SK-N-SH treated with all-trans-retinoic acid at 6 μM for 48 hours (cell line): ENCODE measurements at regions not wholly inside any gene's neighbourhood (a gene's known extent, or its start where the extent isn't known, plus 50 kb on each side); places are given as distances from the start of the nearest gene placed in this dataset.

ENCODE experiments used
- BACH2 ChIP-seq: fragments of 250-450 bp; sonication (Bioruptor Pico); IDR thresholded peaks from 2 replicates; pipeline ENCODE4 v1.9.0; 2021; ENCODE audit warnings: mild to moderate bottlenecking, borderline replicate concordance
- CSRNP3 ChIP-seq: fragments of 250-450 bp; sonication (Bioruptor Pico); IDR thresholded peaks from 2 replicates; pipeline ENCODE4 v1.5.1; 2021; ENCODE audit warnings: mild to moderate bottlenecking, moderate library complexity
- ESRRG ChIP-seq: fragments of 250-450 bp; sonication (Bioruptor Pico); IDR thresholded peaks from 2 replicates; pipeline ENCODE4 v1.6.1; 2021; ENCODE audit warnings: mild to moderate bottlenecking
- GLIS3 ChIP-seq: fragments of 250-450 bp; sonication (Bioruptor Pico); IDR thresholded peaks from 2 replicates; pipeline ENCODE4 v1.5.0; 2020; ENCODE audit warnings: mild to moderate bottlenecking, moderate library complexity
- OSR1 ChIP-seq: fragments of 250-450 bp; sonication (Bioruptor Pico); IDR thresholded peaks from 2 replicates; pipeline ENCODE4 v1.8.0; 2022; ENCODE audit warnings: moderate library complexity, mild to moderate bottlenecking, inconsistent platforms
- PPARA ChIP-seq: fragments of 250-450 bp; sonication (Bioruptor Pico); IDR thresholded peaks from 2 replicates; pipeline ENCODE4 v1.5.0; 2020; ENCODE audit warnings: mild to moderate bottlenecking, borderline replicate concordance
- SNAI2 ChIP-seq: fragments of 250-450 bp; sonication (Bioruptor Pico); IDR thresholded peaks from 2 replicates; pipeline ENCODE4 v1.5.0; 2020; ENCODE audit warnings: mild to moderate bottlenecking, moderate library complexity
- TOX ChIP-seq: fragments of 250-450 bp; sonication (Bioruptor Pico); IDR thresholded peaks from 2 replicates; pipeline ENCODE4 v1.8.0; 2021; ENCODE audit warnings: mild to moderate bottlenecking, moderate library complexity, borderline replicate concordance
- TSHZ2 ChIP-seq: fragments of 250-450 bp; sonication (Bioruptor Pico); IDR thresholded peaks from 2 replicates; pipeline ENCODE4 v1.5.0; 2020; ENCODE audit warnings: mild to moderate bottlenecking, moderate library complexity
- ZFP3 ChIP-seq: fragments of 250-450 bp; sonication (Bioruptor Pico); IDR thresholded peaks from 2 replicates; pipeline ENCODE4 v1.5.0; 2020; ENCODE audit warnings: mild to moderate bottlenecking, moderate library complexity
- ZNF565 ChIP-seq: fragments of 450-650 bp; formaldehyde crosslinking; conservative IDR thresholded peaks from 2 replicates; pipeline ENCODE4 v1.5.0; 2020; ENCODE audit warnings: low read depth, mild to moderate bottlenecking, moderate library complexity
- TF ChIP-seq, protein P1 (sequence below): fragments of 250-450 bp; sonication (Bioruptor Pico); IDR thresholded peaks from 2 replicates; pipeline ENCODE4 v1.5.1; 2020; ENCODE audit warnings: low read depth, mild to moderate bottlenecking, moderate library complexity
- TF ChIP-seq, protein P2 (sequence below): fragments of 250-450 bp; sonication (Bioruptor Pico); IDR thresholded peaks from 2 replicates; pipeline ENCODE4 v1.8.0; 2020; ENCODE audit warnings: mild to moderate bottlenecking, moderate library complexity, borderline replicate concordance

- TF ChIP-seq TSHZ2 (CRISPR knock-in tag), result no peak
- TF ChIP-seq OSR1 (CRISPR knock-in tag), result no peak
- no peak for TF ChIP-seq PPARA
- no peak for TF ChIP-seq ESRRG (CRISPR knock-in tag)
- TF ChIP-seq, protein P1, sequence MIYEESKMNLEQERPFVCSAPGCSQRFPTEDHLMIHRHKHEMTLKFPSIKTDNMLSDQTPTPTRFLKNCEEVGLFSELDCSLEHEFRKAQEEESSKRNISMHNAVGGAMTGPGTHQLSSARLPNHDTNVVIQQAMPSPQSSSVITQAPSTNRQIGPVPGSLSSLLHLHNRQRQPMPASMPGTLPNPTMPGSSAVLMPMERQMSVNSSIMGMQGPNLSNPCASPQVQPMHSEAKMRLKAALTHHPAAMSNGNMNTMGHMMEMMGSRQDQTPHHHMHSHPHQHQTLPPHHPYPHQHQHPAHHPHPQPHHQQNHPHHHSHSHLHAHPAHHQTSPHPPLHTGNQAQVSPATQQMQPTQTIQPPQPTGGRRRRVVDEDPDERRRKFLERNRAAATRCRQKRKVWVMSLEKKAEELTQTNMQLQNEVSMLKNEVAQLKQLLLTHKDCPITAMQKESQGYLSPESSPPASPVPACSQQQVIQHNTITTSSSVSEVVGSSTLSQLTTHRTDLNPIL (CRISPR knock-in tag), result no peak
- no peak for TF ChIP-seq TOX (CRISPR knock-in tag)
- TF ChIP-seq, protein P2, sequence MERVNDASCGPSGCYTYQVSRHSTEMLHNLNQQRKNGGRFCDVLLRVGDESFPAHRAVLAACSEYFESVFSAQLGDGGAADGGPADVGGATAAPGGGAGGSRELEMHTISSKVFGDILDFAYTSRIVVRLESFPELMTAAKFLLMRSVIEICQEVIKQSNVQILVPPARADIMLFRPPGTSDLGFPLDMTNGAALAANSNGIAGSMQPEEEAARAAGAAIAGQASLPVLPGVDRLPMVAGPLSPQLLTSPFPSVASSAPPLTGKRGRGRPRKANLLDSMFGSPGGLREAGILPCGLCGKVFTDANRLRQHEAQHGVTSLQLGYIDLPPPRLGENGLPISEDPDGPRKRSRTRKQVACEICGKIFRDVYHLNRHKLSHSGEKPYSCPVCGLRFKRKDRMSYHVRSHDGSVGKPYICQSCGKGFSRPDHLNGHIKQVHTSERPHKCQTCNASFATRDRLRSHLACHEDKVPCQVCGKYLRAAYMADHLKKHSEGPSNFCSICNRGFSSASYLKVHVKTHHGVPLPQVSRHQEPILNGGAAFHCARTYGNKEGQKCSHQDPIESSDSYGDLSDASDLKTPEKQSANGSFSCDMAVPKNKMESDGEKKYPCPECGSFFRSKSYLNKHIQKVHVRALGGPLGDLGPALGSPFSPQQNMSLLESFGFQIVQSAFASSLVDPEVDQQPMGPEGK (CRISPR knock-in tag), result no peak
- no peak for TF ChIP-seq CSRNP3
- TF ChIP-seq SNAI2 (CRISPR knock-in tag), result no peak
- TF ChIP-seq GLIS3, result no peak
- no peak for TF ChIP-seq BACH2 (CRISPR knock-in tag)
- TF ChIP-seq ZNF565 (CRISPR knock-in tag), result no peak
- no peak for TF ChIP-seq ZFP3 (CRISPR knock-in tag)
Measured at GRCh38 chr12:5163661-5164060, 120.0 kb downstream of the KCNA5 start.
